ENCODE measurements at regions not wholly inside any gene's neighbourhood (a gene's known extent, or its start where the extent isn't known, plus 50 kb on each side); places are given as distances from the start of the nearest gene placed in this dataset.
"Not testable (repeated sequence)": the region's sequence is repeated elsewhere in the genome, so short reads cannot be mapped to it uniquely, and the experiment has no call there.

GRCh38 chr2:209162129-209162528, 261.7 kb upstream of the MAP2 start:
- ChIA-PET POLR2A (ENCODE audit: unreplicated experiment) (no interaction called here), CTCF (interaction anchor here (0.6 kb wide), 1 partner anchor 1903 kb away, joined by 3 read pairs; no protein-coding TSS in a partner anchor)
- no peaks in the 10 kb centered on the region for H3K9me2 ChIP-seq (ENCODE audit: insufficient read depth)

GRCh38 chr2:209181984-209182383, 241.9 kb upstream of the MAP2 start:
- intact Hi-C loops (cut with micrococcal nuclease; ENCODE audit: unreplicated experiment): no loop called here
- Histone ChIP-seq H3K4me1 (replicated peaks; ENCODE audit: insufficient read depth) (no peaks in the 10 kb centered on the region), H3K36me3 (ENCODE audit: low read depth) (no peaks in the 10 kb centered on the region), H3K27me3 (ENCODE audit: insufficient read depth, low read depth) (no peaks in the 10 kb centered on the region), H3F3A (ENCODE audit: insufficient read depth, low read depth) (no peaks in the 10 kb centered on the region), H3K4me2 (no peak overlapping the region), H2AFZ (no peak overlapping the region), H3K9me3 (ENCODE audit: insufficient read depth, low read depth) (no peaks in the 10 kb centered on the region), H3K27ac (no peak overlapping the region), H3K79me2 (ENCODE audit: low read depth) (no peaks in the 10 kb centered on the region), H3K4me3 (no peak overlapping the region), H4K20me1 (ENCODE audit: insufficient read depth) (no peaks in the 10 kb centered on the region), H3K9me2 (ENCODE audit: insufficient read depth) (no peaks in the 10 kb centered on the region)
- BruUV-seq (replicated peaks): no TSS peak
- TF ChIP-seq CTCF (conservative IDR thresholded peaks at IDR 0.05) (no peak), EZH2 (IDR thresholded peaks at IDR 0.05; ENCODE audit: low read depth) (no peak)
- CTCF ChIA-PET: no interaction called here
- DNase-seq: no peak
- POLR2A ChIA-PET (ENCODE audit: unreplicated experiment): interaction anchor here (0.6 kb wide), 1 partner anchor 501 kb away, joined by 7 read pairs; no protein-coding TSS in a partner anchor

More at GRCh38 chr2:209162129-209162528, 261.7 kb upstream of the MAP2 start:
- no peak overlapping the region for H2AFZ ChIP-seq
- TF ChIP-seq CTCF (conservative IDR thresholded peaks at IDR 0.05): no peak
- TF ChIP-seq EZH2 (IDR thresholded peaks at IDR 0.05; ENCODE audit: low read depth): no peak
- H3K4me1 ChIP-seq (replicated peaks; ENCODE audit: insufficient read depth): no peaks in the 10 kb centered on the region
- no peaks in the 10 kb centered on the region for H4K20me1 ChIP-seq (ENCODE audit: insufficient read depth)
- H3K27ac ChIP-seq: no peak overlapping the region
- H3K27me3 ChIP-seq (ENCODE audit: insufficient read depth, low read depth): no peaks in the 10 kb centered on the region
- intact Hi-C loops (cut with micrococcal nuclease; ENCODE audit: unreplicated experiment): no loop called here
- no peak for DNase-seq
- BruUV-seq (replicated peaks): no TSS peak
- no peak overlapping the region for H3K4me3 ChIP-seq
- H3K4me2 ChIP-seq: no peak overlapping the region
- H3K9me3 ChIP-seq (ENCODE audit: insufficient read depth, low read depth): no peaks in the 10 kb centered on the region
- no peaks in the 10 kb centered on the region for H3K36me3 ChIP-seq (ENCODE audit: low read depth)
- H3F3A ChIP-seq (ENCODE audit: insufficient read depth, low read depth): no peaks in the 10 kb centered on the region
- H3K79me2 ChIP-seq (ENCODE audit: low read depth): no peaks in the 10 kb centered on the region

GRCh38 chr2:209186886-209187285, 237.0 kb upstream of the MAP2 start:
- intact Hi-C loops (cut with micrococcal nuclease; ENCODE audit: unreplicated experiment); H3K27ac ChIP-seq; H4K20me1 ChIP-seq (ENCODE audit: insufficient read depth); DNase-seq; CTCF ChIA-PET; H3K9me3 ChIP-seq (ENCODE audit: insufficient read depth, low read depth); H3K4me3 ChIP-seq; H3K9me2 ChIP-seq (ENCODE audit: insufficient read depth); H3F3A ChIP-seq (ENCODE audit: insufficient read depth, low read depth); H3K27me3 ChIP-seq (ENCODE audit: insufficient read depth, low read depth); H3K4me2 ChIP-seq; H3K79me2 ChIP-seq (ENCODE audit: low read depth); BruUV-seq (replicated peaks); H3K36me3 ChIP-seq (ENCODE audit: low read depth); POLR2A ChIA-PET (ENCODE audit: unreplicated experiment); H3K4me1 ChIP-seq (replicated peaks; ENCODE audit: insufficient read depth); H2AFZ ChIP-seq: not testable (repeated sequence)

GRCh38 chr2:209189893-209190292, 234.0 kb upstream of the MAP2 start:
- no peaks in the 10 kb centered on the region for H3K9me3 ChIP-seq (ENCODE audit: insufficient read depth, low read depth)
- no peak for TF ChIP-seq EZH2 (IDR thresholded peaks at IDR 0.05; ENCODE audit: low read depth)
- TF ChIP-seq CTCF (conservative IDR thresholded peaks at IDR 0.05): no peak
- no peak overlapping the region for H3K4me3 ChIP-seq
- ChIA-PET CTCF (no interaction called here), POLR2A (ENCODE audit: unreplicated experiment) (no interaction called here)
- no peaks in the 10 kb centered on the region for H3K36me3 ChIP-seq (ENCODE audit: low read depth)
- no peaks in the 10 kb centered on the region; the same call in 1 of the 2 replicates for H3K9me2 ChIP-seq (ENCODE audit: insufficient read depth)
- H3K4me2 ChIP-seq: no peak overlapping the region
- BruUV-seq (replicated peaks): no TSS peak
- DNase-seq: no peak
- no peak overlapping the region for H3K27ac ChIP-seq
- H2AFZ ChIP-seq: no peak overlapping the region
- no peaks in the 10 kb centered on the region for H3K27me3 ChIP-seq (ENCODE audit: insufficient read depth, low read depth)
- H3K4me1 ChIP-seq (replicated peaks; ENCODE audit: insufficient read depth): no peaks in the 10 kb centered on the region
- intact Hi-C loops (cut with micrococcal nuclease; ENCODE audit: unreplicated experiment): no loop called here
- no peaks in the 10 kb centered on the region for H3K79me2 ChIP-seq (ENCODE audit: low read depth)
- no peaks in the 10 kb centered on the region for H4K20me1 ChIP-seq (ENCODE audit: insufficient read depth)
- H3F3A ChIP-seq (ENCODE audit: insufficient read depth, low read depth): no peaks in the 10 kb centered on the region
